Dedifferentiated amniotic fluid mesenchymal stem cell (primary cell): ENCODE measurements at regions not wholly inside any gene's neighbourhood (a gene's known extent, or its start where the extent isn't known, plus 50 kb on each side); places are given as distances from the start of the nearest gene placed in this dataset.
A peak's percentile ranks its signal among the peaks of the same experiment; 100 is the strongest.

Experiments
- DNase-seq: peaks from one replicate; pipeline ENCODE4 v3.0.0-alpha.2; 2016; ENCODE audit errors: extremely low spot score

DNA sequence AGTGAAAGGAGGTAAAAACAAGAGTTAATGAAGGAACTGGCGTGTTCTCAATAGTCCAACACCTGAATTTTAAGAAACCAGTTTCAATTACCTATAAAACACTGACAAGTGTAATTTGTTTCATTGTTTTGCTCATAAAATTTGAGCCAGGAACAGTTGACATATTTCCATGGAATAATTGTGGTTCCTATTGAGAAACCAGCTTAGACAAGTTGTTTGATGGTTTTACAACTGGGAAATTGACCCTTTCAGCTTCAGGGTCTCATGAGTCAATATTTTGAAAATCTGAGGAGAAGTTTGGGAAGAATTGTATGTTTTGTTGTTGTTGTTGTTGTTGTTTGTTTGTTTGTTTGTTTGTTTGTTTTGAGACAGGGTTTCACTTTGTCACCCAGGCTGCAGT is 69.1 kb upstream of the GADD45A start:
- DNase-seq, result no peak

DNA sequence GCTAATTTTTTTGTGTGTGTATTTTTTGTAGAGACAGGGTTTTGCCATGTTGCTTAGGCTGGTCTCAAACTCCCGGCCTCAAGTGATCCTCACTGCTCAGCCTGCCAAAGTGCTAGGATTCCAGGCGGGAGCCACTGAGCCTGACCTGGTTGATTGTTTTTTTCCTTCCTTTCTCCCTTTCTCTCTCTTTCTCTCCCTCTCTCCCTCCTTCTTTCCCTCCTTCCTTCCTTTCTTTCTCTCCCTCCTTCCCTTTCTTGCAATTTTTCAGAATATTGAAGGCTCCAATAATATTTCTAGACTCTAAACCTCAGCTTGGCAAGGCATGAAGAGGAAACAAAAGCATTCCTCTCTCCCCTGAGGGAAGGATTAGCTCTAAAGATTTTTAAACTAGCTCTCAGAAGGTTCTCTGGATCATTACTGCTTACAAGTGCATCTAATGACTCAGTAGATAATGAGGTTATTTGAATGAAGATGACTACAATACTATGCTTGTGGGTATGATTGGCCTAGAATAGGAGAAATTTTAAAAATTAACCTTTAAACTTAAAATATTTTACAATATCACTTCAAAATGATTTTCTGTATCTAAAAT is 68.5 kb upstream of the GADD45A start:
- DNase-seq, result peak; percentile 21

DNA sequence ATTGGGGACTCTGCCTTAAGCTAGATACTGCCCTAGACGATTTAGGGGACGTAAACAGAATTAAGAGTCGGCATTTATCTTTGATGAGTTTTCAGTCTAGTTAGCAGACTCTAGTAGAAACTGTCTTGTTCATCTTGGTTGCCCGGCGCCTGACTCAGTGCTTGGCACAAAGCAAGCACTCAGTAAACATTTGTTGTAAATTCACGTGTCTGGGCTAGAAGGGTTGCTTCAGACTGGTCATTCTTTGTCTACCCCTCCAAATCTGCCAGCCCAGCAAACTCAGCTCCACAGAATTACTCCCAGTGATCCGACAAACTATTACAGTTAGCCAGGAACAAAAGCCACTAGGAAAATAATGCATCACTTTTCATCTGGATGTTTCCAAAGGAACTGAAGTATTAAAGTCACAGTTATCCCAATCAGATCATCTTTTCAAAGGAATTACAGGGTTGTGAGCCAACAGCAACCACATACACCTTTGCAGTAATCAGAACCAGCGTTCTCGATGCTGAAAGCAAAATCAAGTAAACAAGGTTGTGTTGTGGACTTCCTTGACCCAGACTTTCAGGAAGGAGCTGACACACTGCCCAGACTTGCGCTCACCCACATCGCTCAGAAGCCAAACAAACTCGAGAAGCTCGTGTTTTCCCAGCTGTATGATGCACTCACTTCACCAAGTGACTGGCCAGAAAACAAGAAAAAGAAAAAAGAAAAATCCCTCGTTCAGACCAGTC is 66.5 kb upstream of the GADD45A start:
- peak; percentile 83 for DNase-seq

DNA sequence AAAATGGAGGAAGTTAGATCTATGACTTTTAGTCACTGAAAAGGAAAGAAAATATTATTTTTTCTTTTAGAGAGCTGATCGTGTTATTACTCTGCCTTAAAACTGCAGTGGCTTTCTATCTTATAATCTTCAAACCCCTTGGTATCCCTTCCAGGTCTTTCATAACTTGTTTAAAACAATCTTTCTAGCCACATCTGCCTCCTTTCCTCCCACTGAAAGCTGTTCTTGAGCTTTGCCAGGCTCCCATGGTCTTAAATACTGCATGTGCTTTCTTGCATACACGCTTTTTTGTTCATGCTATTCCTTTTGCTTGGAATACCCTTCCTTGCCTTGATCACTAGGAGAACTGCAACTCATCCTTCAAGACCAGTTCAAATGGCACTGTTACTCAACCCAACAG is 65.9 kb upstream of the GADD45A start:
- DNase-seq, result no peak

DNA sequence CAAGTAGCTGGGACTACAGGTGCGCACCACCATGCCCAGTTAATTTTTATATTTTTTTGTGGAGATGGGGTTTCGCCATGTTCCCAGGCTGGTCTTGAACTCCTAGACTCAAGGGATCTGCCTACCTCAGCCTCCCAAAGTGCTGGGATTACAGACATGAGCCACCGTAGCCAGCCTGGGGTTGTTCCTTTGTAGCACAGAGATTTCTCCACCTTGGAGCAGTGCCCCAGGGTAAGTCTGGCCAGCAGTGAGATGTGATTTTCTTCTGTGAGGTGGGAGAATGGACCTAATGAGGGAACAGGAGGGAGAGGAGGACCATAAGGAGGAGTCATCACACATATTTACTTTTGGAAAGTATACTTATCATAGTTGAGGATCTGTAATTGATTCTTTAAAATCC is 61.1 kb upstream of the GADD45A start:
- DNase-seq, result no peak

DNA sequence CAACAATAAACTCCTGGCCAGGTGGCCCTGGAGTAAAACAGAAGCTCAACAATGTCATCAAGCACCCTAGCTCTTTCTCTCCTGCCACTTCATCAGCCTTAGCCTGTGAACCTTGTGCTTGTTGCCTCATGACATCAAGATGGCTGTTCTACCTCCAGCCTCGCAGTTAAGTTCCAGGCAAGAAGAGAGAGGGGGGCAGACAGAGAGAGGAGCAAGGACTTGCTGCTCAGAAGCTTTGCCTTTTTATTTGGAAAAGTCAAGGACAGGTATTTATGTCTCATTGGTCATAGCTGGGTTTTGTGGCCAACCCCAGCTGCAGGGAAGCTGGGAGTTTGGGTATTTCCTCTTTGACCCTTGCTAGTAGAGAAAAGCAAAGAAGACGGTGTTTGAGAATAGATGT is 60.3 kb upstream of the GADD45A start:
- DNase-seq, result no peak

DNA sequence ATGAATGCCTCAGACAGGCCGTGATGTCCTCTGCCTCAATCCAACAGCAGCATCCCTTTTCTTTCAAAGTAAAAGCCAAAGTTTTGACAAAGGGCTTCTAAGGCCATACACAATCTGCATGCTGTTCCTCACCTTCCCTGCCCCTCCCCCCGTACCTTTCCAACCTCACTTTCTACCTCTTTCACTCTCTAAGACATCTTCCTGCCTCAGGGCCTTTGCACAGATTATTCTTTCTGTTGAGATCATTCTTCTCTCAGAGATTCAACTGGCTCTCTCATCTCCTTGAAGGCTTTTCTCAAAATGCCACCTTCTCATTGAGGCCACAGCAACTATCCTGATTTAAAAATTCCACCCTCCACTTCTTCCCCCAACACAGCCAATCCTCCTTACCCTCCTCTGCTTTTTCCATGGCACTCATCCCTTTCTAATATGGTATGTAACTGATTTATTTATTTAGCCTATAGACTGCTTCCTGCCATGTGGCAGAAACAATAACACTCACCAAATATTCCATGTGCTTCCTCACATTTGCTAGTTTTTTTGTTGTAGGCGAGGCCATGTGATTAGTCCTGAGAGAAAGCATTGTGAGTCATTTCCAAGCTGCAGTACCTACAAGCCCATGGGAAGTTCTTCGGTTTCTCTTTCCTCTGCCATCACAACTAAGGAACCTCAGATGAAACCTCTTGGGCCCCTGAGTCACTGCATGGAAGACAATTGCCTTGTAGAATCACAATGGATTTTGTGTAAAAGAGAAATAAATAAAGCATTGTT is 58.7 kb upstream of the GADD45A start:
- DNase-seq, result no peak

DNA sequence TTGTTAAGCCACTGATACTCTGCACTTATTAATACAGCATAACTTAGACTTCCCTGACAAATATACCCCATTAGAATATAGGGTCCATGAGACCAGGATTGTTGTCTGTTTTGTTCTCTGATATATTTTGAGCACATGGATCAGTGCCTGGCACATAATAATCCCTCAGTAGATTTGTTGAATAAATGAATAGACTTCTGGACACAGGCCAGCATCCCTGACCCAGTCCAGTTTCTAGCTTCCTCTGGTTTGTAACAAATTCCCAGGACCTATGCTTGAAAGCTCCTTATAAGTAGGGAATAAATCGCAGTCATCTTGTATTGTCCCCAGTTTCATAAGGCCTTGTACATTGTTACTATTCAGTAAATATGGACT is 58.2 kb upstream of the GADD45A start:
- no peak for DNase-seq

DNA sequence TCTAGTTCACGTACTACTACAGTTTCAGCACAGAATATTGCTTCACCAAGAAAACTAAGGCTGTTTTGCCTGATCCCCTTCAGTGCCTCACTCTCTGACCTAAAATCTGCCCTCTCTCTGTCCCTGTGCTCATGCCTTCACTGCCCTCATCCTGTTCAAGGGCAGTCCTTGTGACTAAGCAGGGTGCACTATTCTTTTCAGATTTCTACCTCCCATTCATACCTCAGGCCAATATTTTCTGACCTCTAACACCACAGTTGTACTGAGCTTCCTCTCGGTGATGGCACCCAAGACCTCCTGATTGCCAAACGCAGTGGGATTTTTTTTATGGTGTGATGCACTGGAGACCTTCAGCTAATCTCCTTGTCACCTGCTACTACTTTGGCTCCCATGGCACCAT is 57.7 kb upstream of the GADD45A start:
- DNase-seq, result no peak

DNA sequence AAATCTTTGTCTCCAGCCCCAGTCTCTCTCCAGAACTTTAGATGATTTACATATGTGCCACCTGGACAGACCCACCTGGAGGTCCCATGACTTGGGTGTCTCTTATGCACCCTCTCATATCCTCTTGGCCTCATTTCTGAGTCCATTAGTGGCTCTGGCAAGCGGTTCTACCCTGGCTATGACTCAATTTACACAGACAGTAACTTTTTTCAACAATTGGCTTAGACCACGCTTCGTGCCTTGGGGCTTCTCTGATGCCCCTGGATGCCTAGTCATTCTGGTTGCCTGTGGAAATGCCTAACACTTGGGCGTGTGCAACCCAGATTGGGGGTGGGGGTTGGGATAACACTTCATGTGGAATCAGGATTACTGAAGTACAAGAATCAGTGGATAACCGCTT is 57.1 kb upstream of the GADD45A start:
- DNase-seq, result no peak

DNA sequence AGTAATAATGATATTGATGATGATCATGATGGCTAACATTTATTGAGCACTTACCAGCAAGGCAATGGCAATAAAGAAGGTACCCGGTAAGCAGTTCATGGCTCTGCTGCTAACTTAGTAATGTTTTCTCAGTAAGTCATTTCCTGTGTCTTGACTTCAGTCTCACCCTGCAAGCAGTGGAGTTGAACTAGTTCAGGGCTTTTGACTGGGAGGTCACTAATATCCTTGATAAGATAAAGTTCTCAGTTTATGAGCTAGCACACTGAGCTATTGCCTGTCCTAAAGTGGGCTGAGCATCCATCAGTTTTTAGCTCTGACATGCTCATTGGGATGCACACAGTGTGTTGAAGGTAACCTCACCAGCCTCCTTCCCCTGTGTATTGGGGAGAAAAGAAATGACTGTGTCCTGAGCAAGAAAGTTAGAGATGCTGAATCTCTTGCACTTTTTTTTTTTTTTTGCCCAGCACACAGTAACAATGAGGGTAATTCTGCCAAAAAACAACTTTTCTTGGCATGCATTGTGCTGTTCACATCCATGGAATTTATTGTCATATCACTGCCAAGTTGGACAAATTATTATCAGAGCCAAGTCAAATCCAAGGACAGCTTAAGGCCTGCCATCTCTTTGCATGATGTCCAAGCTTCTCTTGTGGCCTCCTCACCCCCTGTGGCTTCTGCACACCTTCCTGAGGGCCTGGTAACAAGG is 55.5 kb upstream of the GADD45A start:
- DNase-seq, result no peak

DNA sequence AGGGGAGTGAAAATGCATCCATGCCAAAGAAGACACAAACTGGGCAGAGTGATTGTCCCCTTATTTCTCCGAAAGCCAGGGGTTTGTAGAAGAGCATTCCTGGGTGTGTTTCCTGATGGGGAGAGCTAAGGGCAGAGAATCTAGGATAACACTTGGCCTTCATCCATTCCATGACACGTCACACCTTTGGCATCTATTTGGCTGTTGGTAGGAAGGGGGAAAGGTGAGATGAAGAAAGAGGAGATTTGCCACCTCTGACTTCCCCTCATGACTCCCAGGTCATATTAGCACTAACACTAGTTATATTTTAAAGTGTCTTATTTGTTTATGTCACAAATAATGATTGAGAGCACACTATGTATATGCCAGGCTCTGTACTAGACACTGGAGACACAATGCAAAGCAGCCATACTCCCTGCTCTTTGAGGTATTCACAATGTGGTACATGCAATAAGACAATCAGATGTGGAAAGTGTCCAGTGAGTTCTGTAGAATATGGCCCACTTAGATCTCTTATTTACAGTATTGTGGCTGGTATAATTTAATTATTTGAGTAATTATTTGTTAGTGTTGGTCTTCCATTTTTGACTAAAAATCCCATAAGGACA is 54.5 kb upstream of the GADD45A start:
- DNase-seq, result no peak

DNA sequence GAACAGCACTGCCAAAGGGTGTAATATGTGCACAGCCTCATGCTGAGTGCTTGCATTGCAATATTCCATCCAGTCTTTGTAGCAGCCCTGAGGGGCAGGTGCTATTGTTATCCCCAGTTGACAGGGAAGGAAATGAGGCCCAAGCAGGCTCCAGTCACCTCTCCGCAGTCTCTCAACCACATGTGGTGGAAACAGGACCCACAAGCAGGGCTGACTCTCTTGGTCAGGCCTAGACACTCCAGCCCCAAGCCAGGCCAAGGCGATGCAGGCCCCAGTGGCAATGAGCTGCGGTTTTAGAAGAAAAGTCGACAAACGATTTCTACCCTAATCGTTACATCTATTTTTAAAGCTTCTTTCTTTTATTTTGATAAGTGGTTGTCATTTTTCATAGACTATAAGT is 52.6 kb upstream of the GADD45A start:
- DNase-seq, result no peak

DNA sequence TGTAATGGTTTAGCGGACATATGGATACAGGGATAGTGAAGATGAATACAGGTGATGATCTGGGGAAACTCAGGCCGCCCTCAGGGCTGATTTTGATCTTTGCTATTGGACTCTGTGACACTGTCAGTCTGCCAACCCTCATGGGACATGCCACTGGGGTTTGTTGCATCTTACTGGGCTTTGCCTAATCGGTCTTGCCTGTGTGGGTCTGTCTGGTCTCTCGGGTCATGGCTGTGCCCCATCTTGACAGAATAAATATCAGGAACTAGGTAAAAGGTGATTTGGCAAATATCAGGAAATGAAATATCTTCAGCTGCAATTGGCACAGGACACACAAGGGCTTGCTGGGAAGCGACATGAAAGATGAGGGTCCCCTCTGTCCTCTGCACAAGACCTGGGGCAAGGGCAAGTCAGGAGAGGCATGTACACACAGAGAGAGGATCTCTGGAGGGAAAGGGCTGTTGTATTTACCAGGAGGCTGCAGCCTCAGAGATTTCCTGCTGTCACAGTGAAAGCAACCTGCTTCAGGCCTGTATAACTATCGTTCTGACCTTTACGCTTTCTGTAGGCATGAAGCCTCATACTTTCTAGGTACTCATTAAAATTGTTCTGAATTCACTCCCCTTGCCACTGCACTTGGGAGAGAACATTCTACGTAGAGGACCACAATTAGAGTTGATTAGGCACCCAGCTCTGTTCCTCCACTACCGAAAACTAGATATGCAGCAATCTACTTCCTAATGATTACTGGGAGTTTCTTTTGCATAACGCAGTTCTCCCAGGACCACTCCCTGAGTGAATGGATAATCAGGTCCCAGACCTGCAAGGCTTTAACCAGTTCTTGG is 52.0 kb upstream of the GADD45A start:
- DNase-seq, result no peak

DNA sequence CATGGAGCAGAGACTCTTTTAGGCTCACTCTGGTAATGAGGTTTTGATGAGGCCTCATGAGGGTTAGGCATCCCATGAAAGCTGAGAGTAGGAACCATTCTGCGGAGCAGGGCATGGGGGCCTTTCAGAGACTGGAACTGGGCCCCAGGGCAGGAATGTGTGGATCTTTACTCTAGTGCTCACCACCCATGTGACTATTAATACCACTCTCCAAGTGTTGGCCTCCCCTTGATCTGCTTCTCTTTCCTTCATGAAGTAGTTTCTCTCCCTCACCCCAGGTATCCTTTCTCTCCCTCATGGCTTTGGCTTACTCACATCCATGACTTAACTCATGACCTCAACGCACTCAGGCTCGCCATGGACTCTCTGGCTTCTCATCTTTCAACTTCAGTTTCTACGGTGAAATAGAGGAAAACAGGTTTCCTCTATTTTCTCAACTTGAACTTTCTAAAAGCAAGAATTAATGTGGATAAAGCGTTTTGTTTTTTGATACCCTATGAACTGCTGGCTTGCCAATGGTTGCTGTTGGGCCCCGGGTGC is 50.5 kb upstream of the GADD45A start:
- no peak for DNase-seq

DNA sequence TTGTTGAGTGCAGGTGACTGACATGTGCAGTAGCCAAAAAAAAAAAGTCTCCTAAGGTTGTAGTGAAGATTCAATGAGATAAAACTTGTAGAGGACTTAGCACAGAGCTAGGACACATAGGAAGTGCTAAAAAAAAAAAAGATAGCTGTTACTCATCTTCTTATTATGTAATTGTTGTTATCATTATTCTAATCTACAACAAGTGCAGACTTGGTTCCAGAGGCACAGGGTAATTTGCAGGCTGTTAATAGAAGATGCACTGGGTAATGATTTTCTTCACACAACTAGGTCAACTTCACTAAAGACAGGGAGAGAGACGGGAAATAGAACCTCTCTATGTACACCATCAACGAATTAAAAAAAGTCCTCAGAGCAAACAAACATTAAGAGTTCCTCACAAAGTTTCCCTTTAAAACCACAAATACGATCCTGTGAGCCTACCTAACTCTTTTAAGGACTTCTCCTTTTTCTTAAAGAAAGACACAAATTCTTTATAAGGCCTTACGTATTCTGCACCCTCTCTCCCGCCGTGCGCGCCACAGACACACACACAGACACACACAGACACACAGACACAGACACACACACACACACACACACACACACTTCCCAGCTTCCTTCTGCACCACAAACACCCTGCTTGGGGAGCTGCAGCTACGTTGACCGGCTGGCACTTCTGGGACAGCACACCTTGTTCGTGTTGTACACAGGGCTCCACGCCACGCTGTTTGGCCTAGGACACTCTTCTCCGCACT is 49.8 kb upstream of the GADD45A start:
- no peak for DNase-seq
